D341Med (cell line): ENCODE measurements at regions not wholly inside any gene's neighbourhood (a gene's known extent, or its start where the extent isn't known, plus 50 kb on each side); places are given as distances from the start of the nearest gene placed in this dataset.

Experiments used
- DNase-seq: peaks from one replicate; pipeline ENCODE4 v3.0.0; 2012; ENCODE audit warnings: low spot score

GRCh38 chr13:106722620-106723019 is 154.7 kb upstream of the ARGLU1 start:
- no peak for DNase-seq

GRCh38 chr13:106721599-106721998 is 153.7 kb upstream of the ARGLU1 start:
- DNase-seq, result no peak

- no peak for DNase-seq
Observed at GRCh38 chr13:106714271-106714982, 146.5 kb upstream of the ARGLU1 start.

GRCh38 chr13:106712381-106712780 is 144.4 kb upstream of the ARGLU1 start:
- no peak for DNase-seq

- no peak for DNase-seq
Observed at GRCh38 chr13:106710266-106710665, 142.3 kb upstream of the ARGLU1 start.

- DNase-seq, result no peak
Observed at GRCh38 chr13:106709522-106709921, 141.6 kb upstream of the ARGLU1 start.

GRCh38 chr13:106702505-106702904 is 134.6 kb upstream of the ARGLU1 start:
- DNase-seq, result no peak

- no peak for DNase-seq
Observed at GRCh38 chr13:106701771-106702341, 133.9 kb upstream of the ARGLU1 start.

GRCh38 chr13:106700439-106700838 is 132.5 kb upstream of the ARGLU1 start:
- no peak for DNase-seq

- no peak for DNase-seq
Observed at GRCh38 chr13:106700007-106700406, 132.1 kb upstream of the ARGLU1 start.

GRCh38 chr13:106699311-106699710 is 131.4 kb upstream of the ARGLU1 start:
- DNase-seq, result no peak

GRCh38 chr13:106696719-106697118 is 128.8 kb upstream of the ARGLU1 start:
- no peak for DNase-seq

GRCh38 chr13:106696140-106696539 is 128.2 kb upstream of the ARGLU1 start:
- DNase-seq, result no peak

GRCh38 chr13:106695139-106695538 is 127.2 kb upstream of the ARGLU1 start:
- DNase-seq, result no peak

GRCh38 chr13:106691861-106692260 is 123.9 kb upstream of the ARGLU1 start:
- DNase-seq, result no peak

- DNase-seq, result no peak
Observed at GRCh38 chr13:106691341-106691740, 123.4 kb upstream of the ARGLU1 start.

- no peak for DNase-seq
Observed at GRCh38 chr13:106690779-106691178, 122.8 kb upstream of the ARGLU1 start.

- DNase-seq, result no peak
Observed at GRCh38 chr13:106689906-106690305, 122.0 kb upstream of the ARGLU1 start.

- no peak for DNase-seq
Observed at GRCh38 chr13:106688940-106689339, 121.0 kb upstream of the ARGLU1 start.

- no peak for DNase-seq
Observed at GRCh38 chr13:106686163-106686562, 118.2 kb upstream of the ARGLU1 start.

GRCh38 chr13:106685143-106685542 is 117.2 kb upstream of the ARGLU1 start:
- no peak for DNase-seq

GRCh38 chr13:106683918-106684317 is 116.0 kb upstream of the ARGLU1 start:
- DNase-seq, result no peak

GRCh38 chr13:106683179-106683578 is 115.2 kb upstream of the ARGLU1 start:
- no peak for DNase-seq

- DNase-seq, result no peak
Observed at GRCh38 chr13:106681997-106682396, 114.1 kb upstream of the ARGLU1 start.
